Neural progenitor cell (in vitro differentiated cells): ENCODE measurements at regions not wholly inside any gene's neighbourhood (a gene's known extent, or its start where the extent isn't known, plus 50 kb on each side); places are given as distances from the start of the nearest gene placed in this dataset.

Source experiments
- EZH2 ChIP-seq: fragments of 200-600 bp; sonication (generic); IDR thresholded peaks from 2 replicates; pipeline ENCODE4 v1.6.1; 2017; ENCODE audit warnings: antibody characterized with exemption, mild to moderate bottlenecking, moderate library complexity
- EZH2phosphoT487 ChIP-seq: fragments of 200-600 bp; sonication (generic); IDR thresholded peaks from 2 replicates; pipeline ENCODE4 v1.6.1; 2017; ENCODE audit warnings: antibody characterized with exemption
- TF ChIP-seq, protein P1 (sequence below): fragments of 200-600 bp; sonication (generic); IDR thresholded peaks from 2 replicates; pipeline ENCODE4 v1.5.1; 2017; ENCODE audit warnings: antibody characterized with exemption, mild to moderate bottlenecking

DNA sequence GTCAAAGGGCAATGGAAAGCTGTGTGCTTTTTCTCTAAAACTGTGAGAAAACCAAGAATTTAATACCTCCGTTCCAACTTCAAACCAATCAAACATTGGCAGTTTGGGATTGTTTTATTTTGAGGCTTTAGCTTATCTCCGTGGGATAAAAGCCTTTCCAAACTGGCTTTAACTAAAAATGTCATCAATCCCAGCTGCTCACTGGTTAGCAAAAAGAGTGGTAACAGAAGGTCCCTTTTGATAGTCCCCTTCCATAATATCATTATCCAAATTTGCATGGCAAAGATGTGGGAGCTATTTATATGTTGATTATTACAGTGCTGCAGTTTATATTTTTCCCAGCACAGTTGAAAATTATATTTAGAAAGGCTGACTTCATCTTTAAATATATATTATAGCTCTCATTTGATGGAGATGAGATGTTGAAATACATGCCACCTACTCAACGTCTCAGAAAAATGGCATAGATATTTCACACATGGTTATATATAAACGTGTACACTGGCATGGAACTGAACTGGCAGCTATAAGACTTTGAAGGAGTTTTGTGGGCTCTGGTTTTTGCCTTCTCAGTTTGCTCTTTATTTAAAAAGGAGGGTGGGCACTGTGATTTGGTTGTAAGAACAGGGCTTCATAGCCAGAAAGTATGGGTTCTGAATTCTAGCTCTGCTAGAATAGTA, 707.1 kb upstream of the SLIT2 start:
- no peak for TF ChIP-seq EZH2
- TF ChIP-seq, protein P1, sequence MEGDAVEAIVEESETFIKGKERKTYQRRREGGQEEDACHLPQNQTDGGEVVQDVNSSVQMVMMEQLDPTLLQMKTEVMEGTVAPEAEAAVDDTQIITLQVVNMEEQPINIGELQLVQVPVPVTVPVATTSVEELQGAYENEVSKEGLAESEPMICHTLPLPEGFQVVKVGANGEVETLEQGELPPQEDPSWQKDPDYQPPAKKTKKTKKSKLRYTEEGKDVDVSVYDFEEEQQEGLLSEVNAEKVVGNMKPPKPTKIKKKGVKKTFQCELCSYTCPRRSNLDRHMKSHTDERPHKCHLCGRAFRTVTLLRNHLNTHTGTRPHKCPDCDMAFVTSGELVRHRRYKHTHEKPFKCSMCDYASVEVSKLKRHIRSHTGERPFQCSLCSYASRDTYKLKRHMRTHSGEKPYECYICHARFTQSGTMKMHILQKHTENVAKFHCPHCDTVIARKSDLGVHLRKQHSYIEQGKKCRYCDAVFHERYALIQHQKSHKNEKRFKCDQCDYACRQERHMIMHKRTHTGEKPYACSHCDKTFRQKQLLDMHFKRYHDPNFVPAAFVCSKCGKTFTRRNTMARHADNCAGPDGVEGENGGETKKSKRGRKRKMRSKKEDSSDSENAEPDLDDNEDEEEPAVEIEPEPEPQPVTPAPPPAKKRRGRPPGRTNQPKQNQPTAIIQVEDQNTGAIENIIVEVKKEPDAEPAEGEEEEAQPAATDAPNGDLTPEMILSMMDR, result no peak
- TF ChIP-seq EZH2phosphoT487, result no peak
